Kidney epithelial cell (primary cell): ENCODE measurements at regions not wholly inside any gene's neighbourhood (a gene's known extent, or its start where the extent isn't known, plus 50 kb on each side); places are given as distances from the start of the nearest gene placed in this dataset.

Experiments
- DNase-seq: peaks from one replicate; pipeline ENCODE4 v3.0.0-alpha.2; 2010; ENCODE audit warnings: low read depth
- H3K27me3 ChIP-seq: 2 replicates; pipeline ENCODE4 v1.6.0; 2011; ENCODE audit warnings: low read length; ENCODE audit not compliant: control insufficient read depth, insufficient read depth
- H3K36me3 ChIP-seq: 2 replicates; pipeline ENCODE4 v1.5.1; 2011; ENCODE audit warnings: low read length; ENCODE audit not compliant: control insufficient read depth, insufficient read depth
- H3K4me3 ChIP-seq: 2 replicates; pipeline ENCODE4 v1.5.1; 2011; ENCODE audit warnings: low read depth, mild to moderate bottlenecking, control low read depth, low read length
- CTCF ChIP-seq: IDR thresholded peaks from 2 replicates; pipeline ENCODE4 v1.5.1; 2011; ENCODE audit warnings: mild to moderate bottlenecking, moderate library complexity, low read length, control low read depth, inconsistent platforms; ENCODE audit not compliant: insufficient read depth, poor library complexity, severe bottlenecking

GRCh38 chr12:78418919-78419318 lies 445.7 kb upstream of the SYT1 start:
- DNase-seq = no peak
- H3K4me3 ChIP-seq = no peak overlapping the region
- H3K27me3 ChIP-seq = no peaks in the 10 kb centered on the region
- no peaks in the 10 kb centered on the region for H3K36me3 ChIP-seq
- no peak for TF ChIP-seq CTCF

- no peak for DNase-seq
- Histone ChIP-seq H3K27me3 (no peaks in the 10 kb centered on the region), H3K4me3 (no peak overlapping the region), H3K36me3 (no peaks in the 10 kb centered on the region)
- no peak for TF ChIP-seq CTCF
These were observed 445.1 kb upstream of the SYT1 start for GRCh38 chr12:78419513-78419912.

- Histone ChIP-seq H3K4me3 (no peak overlapping the region), H3K27me3 (no peaks in the 10 kb centered on the region), H3K36me3 (no peaks in the 10 kb centered on the region)
- no peak for TF ChIP-seq CTCF
- DNase-seq = no peak
These were observed 443.6 kb upstream of the SYT1 start for GRCh38 chr12:78420991-78421390.

GRCh38 chr12:78430551-78430950 lies 434.0 kb upstream of the SYT1 start:
- TF ChIP-seq CTCF = no peak
- Histone ChIP-seq H3K4me3 (no peak overlapping the region), H3K27me3 (no peaks in the 10 kb centered on the region), H3K36me3 (no peaks in the 10 kb centered on the region)
- DNase-seq = no peak

GRCh38 chr12:78431931-78432330 lies 432.6 kb upstream of the SYT1 start:
- Histone ChIP-seq H3K4me3 (no peak overlapping the region), H3K27me3 (no peaks in the 10 kb centered on the region), H3K36me3 (no peaks in the 10 kb centered on the region)
- DNase-seq = no peak
- no peak for TF ChIP-seq CTCF

- no peaks in the 10 kb centered on the region for H3K36me3 ChIP-seq
- H3K4me3 ChIP-seq = no peak overlapping the region
- TF ChIP-seq CTCF = no peak
- DNase-seq = no peak
- H3K27me3 ChIP-seq = no peaks in the 10 kb centered on the region
These were observed 424.9 kb upstream of the SYT1 start for GRCh38 chr12:78439666-78440065.
